Iris pigment epithelial cell (primary cell): ENCODE measurements at regions not wholly inside any gene's neighbourhood (a gene's known extent, or its start where the extent isn't known, plus 50 kb on each side); places are given as distances from the start of the nearest gene placed in this dataset.
"Not testable (repeated sequence)": the region's sequence is repeated elsewhere in the genome, so short reads cannot be mapped to it uniquely, and the experiment has no call there.

Source experiments
- DNase-seq: peaks from one replicate; pipeline ENCODE4 v3.0.0-alpha.2; 2011; ENCODE audit warnings: low read depth

- DNase-seq = no peak
Observed at GRCh38 chr1:229156872-229157271, 114.0 kb upstream of the RAB4A start.

- DNase-seq = no peak
Observed at GRCh38 chr1:229157480-229157879, 113.4 kb upstream of the RAB4A start.

GRCh38 chr1:229158341-229158921 is 112.5 kb upstream of the RAB4A start:
- DNase-seq = no peak

GRCh38 chr1:229158927-229159326 is 112.0 kb upstream of the RAB4A start:
- DNase-seq = no peak

- DNase-seq = no peak
Observed at GRCh38 chr1:229159668-229160544, 111.0 kb upstream of the RAB4A start.

- no peak for DNase-seq
Observed at GRCh38 chr1:229161740-229162139, 109.2 kb upstream of the RAB4A start.

- DNase-seq = no peak
Observed at GRCh38 chr1:229162825-229163515, 107.9 kb upstream of the RAB4A start.

GRCh38 chr1:229164348-229164747 is 106.6 kb upstream of the RAB4A start:
- DNase-seq = no peak

GRCh38 chr1:229164836-229165735 is 105.8 kb upstream of the RAB4A start:
- DNase-seq = no peak

GRCh38 chr1:229167318-229167717 is 103.6 kb upstream of the RAB4A start:
- DNase-seq = no peak

GRCh38 chr1:229169399-229169798 is 101.5 kb upstream of the RAB4A start:
- DNase-seq = no peak

- DNase-seq = no peak
Observed at GRCh38 chr1:229170274-229170673, 100.6 kb upstream of the RAB4A start.

GRCh38 chr1:229170778-229171505 is 100.0 kb upstream of the RAB4A start:
- no peak for DNase-seq

GRCh38 chr1:229171934-229172333 is 99.0 kb upstream of the RAB4A start:
- no peak for DNase-seq

GRCh38 chr1:229173491-229174476 is 97.1 kb upstream of the RAB4A start:
- DNase-seq = not testable (repeated sequence)

- not testable (repeated sequence) for DNase-seq
Observed at GRCh38 chr1:229175297-229175696, 95.6 kb upstream of the RAB4A start.

- DNase-seq = not testable (repeated sequence)
Observed at GRCh38 chr1:229176457-229176856, 94.5 kb upstream of the RAB4A start.

- no peak for DNase-seq
Observed at GRCh38 chr1:229180161-229180560, 90.8 kb upstream of the RAB4A start.

GRCh38 chr1:229181419-229181818 is 89.5 kb upstream of the RAB4A start:
- DNase-seq = no peak

GRCh38 chr1:229183588-229183987 is 87.3 kb upstream of the RAB4A start:
- no peak for DNase-seq
